DLD1 (cell line): ENCODE measurements at regions not wholly inside any gene's neighbourhood (a gene's known extent, or its start where the extent isn't known, plus 50 kb on each side); places are given as distances from the start of the nearest gene placed in this dataset.

ENCODE experiments used
- in situ Hi-C: cut with HindIII; loops from 2 replicates; pipeline ENCODE4 v1.10.0; 2017; ENCODE audit warnings: low sequenced_read_pairs

GRCh38 chr1:87937831-87938395, 609.2 kb downstream of the LMO4 start:
- in situ Hi-C loops = loop anchor here (25.0 kb wide), 1 partner anchor 601 kb away; the partner anchor contains the start of gene LMO4

DNA sequence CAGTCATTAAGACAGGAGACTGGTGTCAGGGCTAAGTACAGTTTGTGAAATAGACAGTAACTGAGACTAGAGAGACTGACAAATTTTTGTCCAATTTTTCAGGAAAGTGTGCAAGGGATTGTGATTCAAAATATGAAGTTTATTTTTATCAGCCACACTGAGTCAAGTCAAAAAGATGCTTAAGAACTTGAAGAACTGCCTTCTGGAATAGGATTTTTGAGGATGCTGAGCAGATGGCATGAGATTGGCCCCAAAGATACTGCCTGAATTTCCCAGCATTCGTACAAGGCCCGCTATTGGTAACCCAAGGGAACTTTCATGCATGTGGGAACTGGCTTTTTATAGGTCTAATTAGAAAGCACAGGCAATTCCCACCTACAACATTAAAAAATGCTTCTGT, 610.0 kb downstream of the LMO4 start:
- in situ Hi-C loops = loop anchor here (25.0 kb wide), 1 partner anchor 601 kb away; the partner anchor contains the start of gene LMO4

DNA sequence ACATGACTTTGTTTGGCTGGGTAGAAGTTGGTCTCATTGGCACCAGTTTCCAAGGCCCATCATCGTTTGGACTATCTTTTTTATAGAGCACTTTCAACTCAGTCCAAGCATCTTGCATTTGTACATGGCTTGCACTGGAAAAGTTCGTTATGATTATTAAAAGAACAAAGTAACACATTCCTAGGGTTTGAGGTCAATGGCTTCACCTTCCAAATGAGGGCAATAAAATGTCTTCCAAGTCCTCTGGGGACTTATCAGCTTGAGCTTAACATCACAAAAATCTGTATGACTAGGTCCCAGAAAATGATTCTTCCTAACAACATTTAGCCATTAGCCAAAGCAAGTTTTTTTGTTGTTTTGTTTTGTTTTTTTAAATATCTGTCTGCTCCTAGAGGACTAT, 610.8 kb downstream of the LMO4 start:
- in situ Hi-C loops = loop anchor here (25.0 kb wide), 1 partner anchor 602 kb away; the partner anchor contains the start of gene LMO4

GRCh38 chr1:87940421-87940820, 611.7 kb downstream of the LMO4 start:
- in situ Hi-C loops = loop anchor here (25.0 kb wide), 1 partner anchor 603 kb away; the partner anchor contains the start of gene LMO4

- in situ Hi-C loops = loop anchor here (25.0 kb wide), 1 partner anchor 604 kb away; the partner anchor contains the start of gene LMO4
Observed at GRCh38 chr1:87941337-87941946, 612.8 kb downstream of the LMO4 start.

- in situ Hi-C loops = loop anchor here (25.0 kb wide), 1 partner anchor 605 kb away; the partner anchor contains the start of gene LMO4
Observed at GRCh38 chr1:87942165-87942564, 613.5 kb downstream of the LMO4 start.

- in situ Hi-C loops = loop anchor here (25.0 kb wide), 1 partner anchor 612 kb away; the partner anchor contains the start of gene LMO4
Observed at GRCh38 chr1:87949711-87950110, 621.0 kb downstream of the LMO4 start.

- in situ Hi-C loops = no loop called here
Observed at GRCh38 chr1:87950369-87950768, 621.7 kb downstream of the LMO4 start.

DNA sequence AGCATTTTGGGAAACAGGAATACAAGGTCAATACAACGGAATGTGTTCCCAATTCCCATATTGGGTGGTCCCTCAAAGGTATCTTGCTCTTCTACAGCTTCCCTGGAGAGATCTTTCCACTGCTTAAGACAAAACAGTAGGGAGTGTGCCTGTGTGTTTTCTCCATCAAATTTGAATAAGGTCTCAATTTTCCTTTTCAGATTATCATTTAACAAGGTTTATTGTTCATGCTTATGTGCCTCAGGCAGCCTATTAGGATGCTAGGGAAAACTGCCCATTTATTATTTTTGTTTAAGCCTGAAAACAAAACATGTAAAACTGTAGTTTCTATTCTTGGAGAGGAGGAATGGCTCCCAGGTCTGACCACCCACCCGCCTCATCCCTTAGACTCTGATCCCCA, 622.7 kb downstream of the LMO4 start:
- in situ Hi-C loops = no loop called here

DNA sequence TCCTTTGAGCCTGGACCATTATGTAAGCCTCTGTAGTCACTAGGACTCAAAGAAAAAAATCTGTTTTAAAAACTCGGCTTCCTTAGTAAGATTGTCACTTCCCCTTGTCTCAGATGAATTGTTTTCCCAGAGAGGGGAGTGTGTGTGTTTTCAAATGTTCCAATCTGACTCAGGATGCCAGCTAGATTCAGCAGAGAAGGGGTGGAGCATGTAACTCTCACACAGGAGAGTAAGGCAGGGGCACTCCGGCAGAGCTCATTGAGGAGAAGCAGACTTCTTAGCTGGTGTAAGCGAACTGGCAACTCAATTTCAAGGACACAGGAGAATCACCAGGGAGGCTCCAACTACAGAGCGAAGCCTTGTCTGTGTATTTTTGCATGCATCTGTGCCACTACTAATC, 623.2 kb downstream of the LMO4 start:
- in situ Hi-C loops = no loop called here

DNA sequence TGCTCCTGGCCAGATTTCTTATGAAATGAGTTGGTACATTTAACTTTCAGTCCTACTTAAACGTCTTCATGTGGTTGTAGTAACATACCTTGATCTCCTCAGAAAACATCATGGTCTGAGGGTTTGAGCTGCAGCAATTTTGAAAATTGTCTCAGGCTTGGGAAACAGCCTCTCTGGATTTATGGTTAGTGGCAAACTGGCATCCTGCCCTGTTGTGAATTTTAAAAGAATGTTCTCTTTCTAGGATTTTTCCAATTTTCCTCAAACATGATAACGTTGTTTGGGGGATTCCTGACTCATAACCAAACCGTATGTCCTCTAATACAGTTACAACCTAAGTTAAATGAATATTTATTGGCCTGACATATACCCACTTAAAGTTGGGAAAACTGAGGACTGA, 624.4 kb downstream of the LMO4 start:
- in situ Hi-C loops = no loop called here

DNA sequence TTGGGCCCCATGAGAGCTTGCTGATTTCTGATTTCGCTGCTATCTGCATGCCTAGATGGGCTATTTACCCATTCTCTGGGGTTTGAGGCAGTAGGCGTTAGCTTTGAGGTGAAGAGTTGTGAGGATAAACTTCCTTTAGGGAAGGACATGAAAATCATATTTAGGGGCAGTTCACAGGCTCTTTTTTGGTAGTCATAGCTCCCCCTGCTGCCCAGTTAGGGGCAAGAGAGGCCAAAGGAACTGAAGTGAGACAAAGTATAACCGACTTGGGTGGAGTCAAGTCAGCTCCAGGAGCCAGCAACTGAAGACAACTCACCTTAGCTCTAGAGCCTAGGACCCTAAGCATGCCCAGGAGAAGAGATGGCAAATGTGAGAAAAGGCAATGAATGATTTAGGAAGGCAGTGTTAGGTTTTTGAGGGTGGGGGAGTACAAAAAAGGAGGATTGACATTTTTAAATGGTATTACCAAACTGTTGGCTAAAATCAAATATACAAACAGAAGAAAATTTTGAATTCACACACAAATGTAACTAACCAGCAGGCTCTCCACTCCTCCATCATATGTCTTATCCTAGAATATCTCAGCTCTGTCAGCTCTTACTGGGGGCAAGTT, 625.2 kb downstream of the LMO4 start:
- in situ Hi-C loops = no loop called here

DNA sequence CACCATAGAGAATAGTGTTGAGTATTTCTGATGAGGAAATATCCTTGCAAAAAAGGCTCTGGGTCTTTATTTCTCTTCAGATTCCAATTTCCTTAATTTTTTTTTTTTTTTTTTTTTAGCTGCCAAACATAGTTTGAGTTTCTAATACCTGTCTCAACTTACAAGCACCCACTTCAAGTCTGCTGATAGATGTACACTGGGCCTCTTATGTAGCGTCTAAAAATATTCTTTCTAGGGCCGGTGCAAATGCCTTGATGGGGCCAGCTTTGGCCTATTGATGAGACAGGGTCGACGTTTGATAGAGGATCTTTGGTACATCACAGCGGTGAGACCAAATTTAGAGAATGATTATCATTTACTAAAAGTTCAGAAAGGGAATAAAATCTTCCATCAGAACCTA, 626.4 kb downstream of the LMO4 start:
- in situ Hi-C loops = no loop called here

DNA sequence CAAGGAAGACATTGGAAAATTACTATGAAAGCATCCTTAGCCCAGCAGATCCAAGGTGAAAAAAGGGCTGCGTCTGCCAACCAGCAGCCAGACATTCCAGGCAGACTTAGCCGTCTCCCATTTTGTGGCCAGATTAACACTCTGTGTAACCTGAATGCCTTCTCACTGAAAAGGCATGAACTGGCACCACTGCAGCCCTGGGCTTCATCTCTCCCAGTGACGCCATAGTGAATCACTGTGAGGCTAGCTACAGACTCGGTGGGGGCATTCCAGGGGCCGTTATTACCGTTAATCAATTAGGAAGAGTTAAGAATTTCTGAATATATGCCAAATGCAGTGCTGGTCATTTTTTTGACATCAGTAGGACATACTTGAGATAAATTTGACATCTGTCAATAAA, 627.4 kb downstream of the LMO4 start:
- in situ Hi-C loops = no loop called here

DNA sequence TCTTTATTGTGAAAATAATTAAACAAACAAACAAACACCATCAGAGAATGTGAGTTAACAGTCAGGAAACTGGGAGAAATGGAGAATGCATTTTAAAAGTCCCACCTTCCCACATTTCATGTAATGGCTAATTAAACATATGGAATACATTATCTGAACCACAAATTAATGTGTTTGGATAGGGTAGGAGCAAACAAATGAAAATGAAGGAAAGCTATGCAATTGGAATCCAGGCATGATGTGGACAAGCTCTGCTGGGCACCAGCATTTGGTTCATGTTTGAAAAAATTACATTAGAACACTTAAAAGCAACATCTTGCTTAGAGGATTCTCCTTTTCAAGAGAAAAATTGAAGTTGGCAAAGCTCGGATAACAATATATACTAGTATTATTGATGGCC, 628.1 kb downstream of the LMO4 start:
- in situ Hi-C loops = no loop called here

- in situ Hi-C loops = no loop called here
Observed at GRCh38 chr1:87957331-87957730, 628.7 kb downstream of the LMO4 start.

GRCh38 chr1:87958201-87958600, 629.5 kb downstream of the LMO4 start:
- in situ Hi-C loops = no loop called here

DNA sequence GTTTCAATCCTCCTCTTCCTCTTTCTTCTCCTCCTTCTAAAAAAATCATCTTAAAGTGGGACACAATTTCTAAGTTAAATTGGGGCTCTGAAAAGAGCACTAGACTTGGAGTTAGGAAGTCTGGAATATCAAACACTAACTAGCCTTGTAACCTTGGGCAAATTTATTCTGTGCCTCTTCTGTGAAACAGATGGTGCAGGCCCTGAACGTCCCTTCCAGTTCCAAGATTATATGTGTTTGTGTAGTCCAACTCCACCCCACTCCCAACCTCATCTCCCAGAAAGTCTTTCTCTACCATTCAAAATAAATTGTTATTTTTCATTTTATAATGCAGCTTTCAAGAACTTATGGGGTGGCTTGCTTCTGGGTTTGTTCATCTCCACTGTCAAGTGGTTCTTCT, 630.0 kb downstream of the LMO4 start:
- in situ Hi-C loops = no loop called here

DNA sequence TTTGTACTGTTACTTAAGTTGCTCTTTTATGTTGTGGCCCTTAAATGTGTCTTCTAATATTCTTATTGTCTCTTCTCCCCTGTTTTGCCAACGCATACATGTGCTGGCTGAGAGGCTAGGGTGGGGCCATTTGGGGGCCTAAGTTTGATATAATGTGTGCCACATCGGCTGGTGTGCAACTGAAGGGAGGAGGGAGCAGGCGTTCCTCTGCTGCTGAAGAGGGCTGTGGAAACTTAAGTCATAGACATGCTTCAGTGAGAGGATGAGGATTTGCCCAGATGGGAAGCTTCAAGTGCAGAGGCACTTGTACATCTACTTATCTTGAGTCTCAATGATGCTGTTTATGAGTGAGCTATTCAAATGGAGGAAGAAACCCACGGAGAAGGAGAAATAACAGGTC, 630.6 kb downstream of the LMO4 start:
- in situ Hi-C loops = no loop called here

DNA sequence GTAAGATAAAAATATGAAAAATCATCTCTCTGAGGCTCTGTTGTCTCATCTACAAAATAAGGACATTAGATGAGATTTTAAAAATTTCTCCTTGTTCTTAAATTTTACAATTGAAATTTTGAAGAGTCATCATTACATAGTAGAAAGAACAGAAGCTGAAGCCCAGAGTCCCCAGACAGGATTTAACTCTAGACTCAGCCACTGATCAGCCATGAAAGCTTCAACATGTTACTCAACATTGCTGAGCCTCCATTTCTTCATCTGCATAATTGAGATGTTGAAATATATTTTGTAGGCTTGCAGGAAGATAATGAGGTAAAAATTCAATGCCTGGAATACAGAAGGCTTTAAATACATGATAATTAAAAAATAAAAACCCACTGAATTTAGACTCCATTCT, 633.3 kb downstream of the LMO4 start:
- in situ Hi-C loops = no loop called here

- in situ Hi-C loops = no loop called here
Observed at GRCh38 chr1:87963556-87963955, 634.9 kb downstream of the LMO4 start.

- in situ Hi-C loops = no loop called here
Observed at GRCh38 chr1:87965193-87965592, 636.5 kb downstream of the LMO4 start.
